Mucosa of descending colon (tissue), 3 donors: ENCODE measurements at regions not wholly inside any gene's neighbourhood (a gene's known extent, or its start where the extent isn't known, plus 50 kb on each side); places are given as distances from the start of the nearest gene placed in this dataset.

Experiments
- ATAC-seq: fragments of 200-7000 bp; cut with Tn5 transposase; one replicate; pipeline ENCODE4 v1.9.1; 2020; ENCODE audit warnings: mild to moderate bottlenecking, moderate library complexity
- DNase-seq, 3 donors: peaks; one replicate each; pipeline ENCODE4 v3.0.0-alpha.2; 2020
- H3K36me3 ChIP-seq: fragments of 200-600 bp; one replicate; pipeline ENCODE4 v1.8.0; 2021; ENCODE audit warnings: low read depth, mild to moderate bottlenecking
- H3K4me1 ChIP-seq: fragments of 200-600 bp; one replicate; pipeline ENCODE4 v1.8.0; 2021; ENCODE audit warnings: low read depth, mild to moderate bottlenecking
- H3K4me3 ChIP-seq: fragments of 200-600 bp; one replicate; pipeline ENCODE4 v1.8.0; 2021; ENCODE audit warnings: mild to moderate bottlenecking
- H3K9me3 ChIP-seq: fragments of 200-600 bp; one replicate; pipeline ENCODE4 v1.8.0; 2021; ENCODE audit warnings: mild to moderate bottlenecking
- intact Hi-C, 2 donors: fragments of 100-400 bp; cut with DNase I in 1 of 2; cut with micrococcal nuclease in 1 of 2; formaldehyde crosslinking; loops; one replicate each; pipeline versions ENCODE4 v1.11.0 to v1.11.1; 2022; cut with DNase I, micrococcal nuclease
- TF ChIP-seq, protein P1 (sequence below): fragments of 200-600 bp; IDR thresholded peaks from one replicate; pipeline ENCODE4 v1.8.0; 2022; ENCODE audit warnings: antibody characterized with exemption, mild to moderate bottlenecking
- donor health status: DM: no; HTN: no; CAD: no; lungs with moderate emphysema.
- donor health status: DM: no; HTN: no; CAD: no.
- donor health status: DM: no; HTN: yes; CAD: no.

DNA sequence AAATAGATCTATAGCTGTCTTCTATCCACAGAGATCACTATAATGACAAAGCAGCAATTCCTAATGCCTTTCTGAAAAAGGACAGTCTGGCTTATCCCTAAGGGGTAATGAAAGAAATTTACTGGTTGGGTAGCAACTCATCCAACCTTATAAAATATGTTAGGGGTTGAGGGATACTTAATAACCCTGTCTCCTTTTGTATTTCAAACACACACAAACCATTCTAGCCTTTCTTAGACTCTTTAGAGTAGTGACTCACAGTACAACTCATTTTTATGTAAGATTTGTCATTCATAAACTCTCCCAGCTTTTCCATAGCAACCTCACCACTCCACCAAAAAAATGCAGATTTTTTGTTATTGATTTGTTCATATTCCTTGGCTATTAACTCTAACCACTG is 167.9 kb downstream of the FSCB start:
- intact Hi-C loops, result no loop called here
- Histone ChIP-seq H3K4me3 (no peak overlapping the region), H3K9me3 (no peaks in the 10 kb centered on the region), H3K4me1 (no peaks in the 10 kb centered on the region), H3K36me3 (no peaks in the 10 kb centered on the region)
- TF ChIP-seq, protein P1, sequence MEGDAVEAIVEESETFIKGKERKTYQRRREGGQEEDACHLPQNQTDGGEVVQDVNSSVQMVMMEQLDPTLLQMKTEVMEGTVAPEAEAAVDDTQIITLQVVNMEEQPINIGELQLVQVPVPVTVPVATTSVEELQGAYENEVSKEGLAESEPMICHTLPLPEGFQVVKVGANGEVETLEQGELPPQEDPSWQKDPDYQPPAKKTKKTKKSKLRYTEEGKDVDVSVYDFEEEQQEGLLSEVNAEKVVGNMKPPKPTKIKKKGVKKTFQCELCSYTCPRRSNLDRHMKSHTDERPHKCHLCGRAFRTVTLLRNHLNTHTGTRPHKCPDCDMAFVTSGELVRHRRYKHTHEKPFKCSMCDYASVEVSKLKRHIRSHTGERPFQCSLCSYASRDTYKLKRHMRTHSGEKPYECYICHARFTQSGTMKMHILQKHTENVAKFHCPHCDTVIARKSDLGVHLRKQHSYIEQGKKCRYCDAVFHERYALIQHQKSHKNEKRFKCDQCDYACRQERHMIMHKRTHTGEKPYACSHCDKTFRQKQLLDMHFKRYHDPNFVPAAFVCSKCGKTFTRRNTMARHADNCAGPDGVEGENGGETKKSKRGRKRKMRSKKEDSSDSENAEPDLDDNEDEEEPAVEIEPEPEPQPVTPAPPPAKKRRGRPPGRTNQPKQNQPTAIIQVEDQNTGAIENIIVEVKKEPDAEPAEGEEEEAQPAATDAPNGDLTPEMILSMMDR, result no peak
- ATAC-seq, result no peak
- no peak for DNase-seq

DNA sequence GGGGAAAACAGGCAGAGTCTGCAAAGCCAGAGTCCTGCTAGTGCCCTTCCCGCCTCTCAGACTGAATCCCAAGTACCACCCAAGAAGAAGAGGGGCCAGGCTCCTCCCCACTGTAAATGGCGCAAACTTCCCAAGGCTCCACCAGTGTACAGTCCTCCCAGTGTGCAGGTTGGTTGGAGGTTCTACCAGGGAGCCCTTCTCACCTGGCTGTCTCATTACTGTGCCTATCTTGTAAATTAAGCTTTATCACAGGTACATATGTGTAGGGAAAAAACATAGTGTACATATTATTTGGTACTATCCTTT is 189.7 kb downstream of the FSCB start:
- intact Hi-C loops, result no loop called here
- Histone ChIP-seq H3K36me3 (no peaks in the 10 kb centered on the region), H3K9me3 (no peaks in the 10 kb centered on the region), H3K4me1 (no peaks in the 10 kb centered on the region), H3K4me3 (no peak overlapping the region)
- DNase-seq (no peak), ATAC-seq (no peak)
- TF ChIP-seq, protein P1, result no peak

DNA sequence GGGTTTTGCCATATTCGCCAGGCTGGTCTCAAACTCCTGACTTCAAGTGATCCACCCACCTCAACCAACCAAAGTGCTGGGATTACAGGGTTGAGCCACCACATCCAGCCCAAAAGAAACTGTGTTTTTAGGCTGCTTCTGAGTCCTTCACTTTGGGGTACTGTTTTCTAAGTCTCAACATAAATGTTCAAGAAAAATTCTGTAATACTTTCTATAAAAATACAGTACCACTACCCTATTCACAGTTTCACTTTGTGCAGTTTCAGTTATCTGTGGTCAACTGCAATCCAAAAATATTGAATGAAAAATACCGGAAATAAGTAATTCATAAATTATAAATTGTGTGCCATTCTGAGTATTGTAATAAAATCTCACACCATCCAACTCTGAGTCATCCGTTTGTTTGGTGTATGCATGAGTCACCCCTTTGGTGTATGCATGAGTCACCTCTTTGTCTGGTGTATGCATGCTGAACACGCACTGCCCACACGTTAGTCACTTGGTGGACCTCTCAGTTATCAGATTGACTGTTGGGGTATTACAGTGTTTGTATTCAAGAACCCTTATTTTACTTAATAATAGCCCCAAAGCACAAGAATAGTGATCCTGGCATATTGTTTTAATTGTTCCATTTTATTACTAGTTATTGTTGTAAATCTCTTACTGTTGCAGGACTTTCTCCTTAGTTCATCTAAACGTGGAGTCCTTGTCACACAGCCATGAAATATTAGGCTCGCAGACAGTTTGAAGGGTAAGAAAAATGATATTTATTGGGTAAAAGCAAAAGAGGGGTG is 190.2 kb downstream of the FSCB start:
- TF ChIP-seq, protein P1, result no peak
- Histone ChIP-seq H3K4me3 (no peak overlapping the region), H3K36me3 (no peaks in the 10 kb centered on the region), H3K9me3 (no peaks in the 10 kb centered on the region), H3K4me1 (no peaks in the 10 kb centered on the region)
- ATAC-seq (peak; percentile 100), DNase-seq (peak; percentile 25 to 31 (median 28))
- intact Hi-C loops, result no loop called here

DNA sequence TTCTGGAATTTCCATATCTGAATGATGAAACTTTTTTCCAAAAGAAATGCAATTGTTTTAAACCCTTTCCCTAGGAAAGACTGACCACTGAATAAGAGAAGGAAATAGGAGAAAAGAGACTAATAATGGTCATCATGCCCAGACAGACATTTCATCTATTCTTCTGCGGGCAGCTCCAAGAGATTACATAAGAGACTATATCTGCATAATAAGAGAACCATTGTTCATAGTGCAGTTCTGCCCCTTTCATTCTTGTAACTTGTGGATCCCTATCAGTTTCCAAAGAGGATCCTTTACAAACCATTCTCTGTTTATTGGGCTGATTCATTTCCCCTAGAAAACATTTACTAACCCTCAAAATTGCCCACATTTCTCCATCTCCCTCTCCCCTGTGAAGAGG is 197.8 kb downstream of the FSCB start:
- no peak for ATAC-seq
- TF ChIP-seq, protein P1, result no peak
- intact Hi-C loops, result no loop called here
- DNase-seq, result no peak
- Histone ChIP-seq H3K36me3 (no peaks in the 10 kb centered on the region), H3K4me1 (no peaks in the 10 kb centered on the region), H3K9me3 (no peaks in the 10 kb centered on the region), H3K4me3 (no peak overlapping the region)

DNA sequence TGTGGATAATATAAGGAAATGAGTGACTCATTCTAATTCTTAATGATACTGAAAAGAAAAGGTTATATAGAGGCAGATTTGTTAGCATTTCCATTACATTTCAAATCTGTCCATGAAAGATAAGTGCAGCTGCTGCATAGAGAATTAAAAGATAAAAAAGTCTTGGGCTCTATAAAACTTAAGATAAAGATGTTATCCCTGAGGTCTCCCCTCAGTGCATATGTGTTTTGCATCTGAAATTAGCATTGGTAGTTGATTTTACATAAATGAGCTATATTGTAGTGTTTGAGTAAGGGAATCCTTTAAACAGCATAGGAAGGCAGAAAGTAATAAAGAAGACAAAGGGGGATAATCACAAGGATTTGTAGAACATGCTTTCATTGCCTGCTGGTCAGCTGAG is 206.2 kb downstream of the FSCB start:
- Histone ChIP-seq H3K4me3 (no peak overlapping the region), H3K36me3 (no peaks in the 10 kb centered on the region), H3K4me1 (no peaks in the 10 kb centered on the region), H3K9me3 (peaks cover 3% of the 10 kb centered on the region)
- no peak for ATAC-seq
- intact Hi-C loops, result no loop called here
- DNase-seq, result no peak
- TF ChIP-seq, protein P1, result no peak

DNA sequence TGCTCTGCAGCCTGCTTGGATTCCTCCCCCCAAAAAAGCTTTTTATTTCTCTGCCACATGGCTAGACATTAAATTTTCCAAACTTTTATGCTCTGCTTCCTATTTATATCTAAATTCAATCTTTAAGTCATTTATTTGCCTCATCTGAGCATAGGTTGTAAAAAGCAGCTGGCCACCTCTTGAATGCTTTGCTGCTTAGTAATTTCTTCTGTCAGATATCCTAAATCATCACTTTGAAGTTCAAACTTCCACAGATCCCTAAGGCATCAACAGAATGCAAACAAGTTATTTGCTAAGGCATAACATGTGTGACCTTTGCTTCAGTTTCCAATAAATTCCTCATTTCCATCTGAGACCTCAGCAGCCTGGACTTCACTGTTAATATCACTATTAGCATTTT is 209.6 kb downstream of the FSCB start:
- Histone ChIP-seq H3K9me3 (peaks cover 3% of the 10 kb centered on the region), H3K36me3 (no peaks in the 10 kb centered on the region), H3K4me1 (no peaks in the 10 kb centered on the region), H3K4me3 (no peak overlapping the region)
- TF ChIP-seq, protein P1, result no peak
- ATAC-seq (no peak), DNase-seq (no peak)
- intact Hi-C loops, result no loop called here
